ENCODE measurements at regions not wholly inside any gene's neighbourhood (a gene's known extent, or its start where the extent isn't known, plus 50 kb on each side); places are given as distances from the start of the nearest gene placed in this dataset.
A peak's percentile ranks its signal among the peaks of the same experiment; 100 is the strongest.

DNA sequence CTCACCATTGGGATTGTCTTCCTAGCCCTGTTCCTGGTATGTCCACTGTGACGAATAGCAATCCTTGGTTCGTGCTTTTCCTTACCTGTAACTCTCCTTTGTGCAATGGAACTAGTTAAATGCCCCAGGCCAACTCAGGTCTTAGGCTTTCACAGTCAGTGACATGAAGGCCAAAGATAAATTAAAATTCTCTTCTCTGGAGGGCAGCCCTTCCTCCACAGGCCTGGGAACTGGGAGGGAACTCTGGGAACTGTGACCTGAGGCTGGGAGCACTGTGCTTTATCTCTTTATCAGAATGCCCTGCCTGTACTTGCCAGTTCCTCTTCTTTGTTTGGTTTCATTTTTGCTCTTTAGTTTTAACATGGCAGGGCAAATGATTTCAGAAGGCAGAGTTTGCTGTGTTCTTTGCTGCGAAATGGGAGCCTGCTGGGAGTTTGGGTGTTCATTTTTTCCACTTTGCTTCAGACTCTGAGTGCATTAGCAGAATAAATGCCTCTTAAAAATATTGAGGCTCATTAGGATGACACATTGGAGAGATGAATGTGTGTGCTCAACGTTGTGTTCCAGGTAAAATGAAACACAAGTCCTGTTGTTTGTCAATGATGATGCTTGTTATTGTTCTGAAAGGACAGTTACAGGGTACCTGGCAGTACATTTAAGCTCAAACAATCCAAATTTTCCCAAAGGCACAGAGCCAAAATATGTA is 118.1 kb downstream of the NUDT12 start:
- Histone ChIP-seq H3K27ac (ENCODE audit: low read length) (no peak overlapping the region), H3K4me1 (ENCODE audit: control insufficient read depth, insufficient read depth, low read length) (no peaks in the 10 kb centered on the region), H3K4me3 (ENCODE audit: low read length) (no peak overlapping the region), H3K9me3 (ENCODE audit: control insufficient read depth, low read length) (no peaks in the 10 kb centered on the region), H3K27me3 (ENCODE audit: control insufficient read depth, insufficient read depth) (no peaks in the 10 kb centered on the region)
- DNase-seq (no peak), ATAC-seq (peak in 1 of 2 donors; percentile 26)
- WGBS, result 76% methylated on average over 4 of the region's 4 CpGs
- intact Hi-C loops (cut with DNase I), result no loop called here

GRCh38 chr5:103442750-103443149 is 119.8 kb downstream of the NUDT12 start:
- no peak overlapping the region for H3K4me3 ChIP-seq (ENCODE audit: low read length)
- ATAC-seq (no peak), DNase-seq (no peak)
- WGBS, result 91% methylated on average over 5 of the region's 5 CpGs
- no peaks in the 10 kb centered on the region for H3K9me3 ChIP-seq (ENCODE audit: control insufficient read depth, low read length)
- no peaks in the 10 kb centered on the region for H3K27me3 ChIP-seq (ENCODE audit: control insufficient read depth, insufficient read depth)
- intact Hi-C loops (cut with DNase I), result no loop called here
- H3K4me1 ChIP-seq (ENCODE audit: control insufficient read depth, insufficient read depth, low read length), result no peaks in the 10 kb centered on the region
- H3K27ac ChIP-seq (ENCODE audit: low read length), result no peak overlapping the region

DNA sequence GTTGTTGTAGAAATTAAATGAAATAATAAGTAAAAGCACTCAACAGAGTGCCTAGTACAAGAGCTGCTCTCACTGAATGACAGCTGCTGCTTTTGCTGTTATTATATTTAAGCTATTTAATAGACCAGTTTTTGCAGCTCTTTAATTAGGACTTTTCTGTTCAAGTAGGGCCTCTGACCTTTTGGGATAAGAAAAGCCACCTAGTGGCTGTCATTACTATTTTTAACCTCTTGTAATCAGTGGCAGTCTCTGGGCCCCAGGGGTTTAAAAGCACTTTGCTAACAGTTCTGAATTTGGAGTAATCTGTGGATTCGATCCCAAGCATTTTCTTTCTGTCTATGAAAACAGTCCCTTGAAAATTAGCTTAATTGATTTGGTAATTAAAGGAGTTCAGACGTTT is 121.1 kb downstream of the NUDT12 start:
- ATAC-seq (no peak), DNase-seq (no peak)
- Histone ChIP-seq H3K9me3 (ENCODE audit: control insufficient read depth, low read length) (no peaks in the 10 kb centered on the region), H3K27me3 (ENCODE audit: control insufficient read depth, insufficient read depth) (no peaks in the 10 kb centered on the region), H3K4me1 (ENCODE audit: control insufficient read depth, insufficient read depth, low read length) (no peaks in the 10 kb centered on the region), H3K27ac (ENCODE audit: low read length) (no peak overlapping the region), H3K4me3 (ENCODE audit: low read length) (no peak overlapping the region)
- intact Hi-C loops (cut with DNase I), result no loop called here
- 28% methylated on average over 2 of the region's 2 CpGs for WGBS

DNA sequence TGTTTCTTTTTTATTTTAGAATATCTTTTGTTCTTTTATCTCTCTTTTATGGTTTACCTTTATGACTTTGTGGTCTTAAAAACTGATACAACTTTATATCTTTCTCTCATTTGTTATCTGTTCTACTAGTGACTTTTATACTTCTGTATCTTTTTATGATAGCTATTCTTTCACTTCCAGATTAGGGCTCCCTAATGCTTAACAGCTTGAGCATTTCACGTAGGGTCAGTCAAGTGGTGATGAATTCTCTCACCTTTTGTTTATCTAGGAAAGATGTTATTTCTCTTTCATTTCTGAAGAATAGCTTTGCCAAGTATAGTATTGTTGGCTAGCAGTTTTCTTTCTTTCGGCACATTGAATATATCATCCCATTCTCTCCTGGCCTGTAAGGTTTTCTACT is 123.6 kb downstream of the NUDT12 start:
- Histone ChIP-seq H3K9me3 (ENCODE audit: control insufficient read depth, low read length) (no peaks in the 10 kb centered on the region), H3K27ac (ENCODE audit: low read length) (no peak overlapping the region), H3K4me1 (ENCODE audit: control insufficient read depth, insufficient read depth, low read length) (no peaks in the 10 kb centered on the region), H3K27me3 (ENCODE audit: control insufficient read depth, insufficient read depth) (no peaks in the 10 kb centered on the region), H3K4me3 (ENCODE audit: low read length) (no peak overlapping the region)
- intact Hi-C loops (cut with DNase I), result no loop called here
- ATAC-seq (no peak), DNase-seq (no peak)
- WGBS, result 61% methylated on average over 2 of the region's 2 CpGs

- DNase-seq (no peak), ATAC-seq (no peak)
- no peaks in the 10 kb centered on the region for H3K9me3 ChIP-seq (ENCODE audit: control insufficient read depth, low read length)
- no peak overlapping the region for H3K4me3 ChIP-seq (ENCODE audit: low read length)
- no peak overlapping the region for H3K27ac ChIP-seq (ENCODE audit: low read length)
- H3K27me3 ChIP-seq (ENCODE audit: control insufficient read depth, insufficient read depth), result no peaks in the 10 kb centered on the region
- WGBS, result 88% methylated on average over 2 of the region's 2 CpGs
- H3K4me1 ChIP-seq (ENCODE audit: control insufficient read depth, insufficient read depth, low read length), result no peaks in the 10 kb centered on the region
- intact Hi-C loops (cut with DNase I), result no loop called here
These were observed 125.9 kb downstream of the NUDT12 start for GRCh38 chr5:103436656-103437055.

DNA sequence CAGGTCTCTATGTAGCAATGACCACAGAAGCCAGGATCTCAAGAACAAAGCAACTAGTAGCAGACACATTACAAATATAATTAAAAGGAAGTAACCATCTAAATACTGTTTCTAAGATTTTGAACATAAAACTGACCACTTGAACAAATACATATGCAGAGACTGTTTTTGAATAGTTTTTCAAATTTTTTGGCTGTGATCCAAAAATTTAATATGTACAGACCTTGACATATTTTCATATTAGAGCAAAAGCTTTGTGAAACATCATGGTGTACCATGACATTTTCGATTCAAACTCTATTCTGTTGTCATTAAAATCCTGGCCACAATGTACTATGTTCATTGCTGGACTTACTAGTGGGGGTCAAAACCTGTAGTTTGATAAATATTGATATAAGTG is 126.5 kb downstream of the NUDT12 start:
- Histone ChIP-seq H3K4me1 (ENCODE audit: control insufficient read depth, insufficient read depth, low read length) (no peaks in the 10 kb centered on the region), H3K27me3 (ENCODE audit: control insufficient read depth, insufficient read depth) (no peaks in the 10 kb centered on the region), H3K9me3 (ENCODE audit: control insufficient read depth, low read length) (no peaks in the 10 kb centered on the region), H3K4me3 (ENCODE audit: low read length) (no peak overlapping the region), H3K27ac (ENCODE audit: low read length) (no peak overlapping the region)
- DNase-seq, result no peak
- intact Hi-C loops (cut with DNase I), result no loop called here
- whole genome bisulfite sequencing, result 65% methylated on average over 1 of the region's 1 CpG
- ATAC-seq, result no peak

DNA sequence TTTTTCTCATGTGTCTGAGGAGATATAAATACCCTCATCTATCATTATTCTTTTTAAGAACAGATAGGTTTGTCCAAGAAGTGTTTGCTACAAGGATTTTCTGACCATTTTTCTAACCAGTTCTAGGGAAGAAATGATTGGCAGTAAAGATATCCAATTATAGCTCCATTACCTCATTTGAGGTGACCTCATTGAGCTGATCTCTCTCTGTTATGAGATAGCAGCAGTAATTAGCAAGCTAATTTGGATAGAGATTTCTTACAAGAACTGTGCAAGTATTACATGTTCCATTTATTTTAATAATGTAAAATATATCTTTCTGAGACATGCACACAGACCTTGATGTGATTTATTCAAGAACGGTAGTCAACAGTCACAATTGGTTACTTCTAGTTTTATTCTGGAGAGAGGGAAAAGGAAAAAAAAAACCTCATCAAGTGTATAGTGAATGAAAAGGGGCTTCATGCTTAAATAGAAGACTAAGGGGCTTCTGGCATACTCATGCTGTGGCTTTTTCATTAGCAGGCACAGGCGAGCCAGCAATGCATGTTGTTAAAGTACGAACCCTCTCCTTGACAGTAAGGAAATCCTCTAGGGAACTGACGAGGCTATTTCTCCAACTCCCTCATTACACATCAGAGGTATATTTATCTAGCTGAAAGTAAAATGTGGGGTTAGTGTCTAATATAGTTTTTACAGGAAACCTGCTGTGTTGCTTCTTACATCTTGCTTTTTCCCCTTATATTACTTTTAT is 127.3 kb downstream of the NUDT12 start:
- Histone ChIP-seq H3K27me3 (ENCODE audit: control insufficient read depth, insufficient read depth) (no peaks in the 10 kb centered on the region), H3K9me3 (ENCODE audit: control insufficient read depth, low read length) (no peaks in the 10 kb centered on the region), H3K4me1 (ENCODE audit: control insufficient read depth, insufficient read depth, low read length) (no peaks in the 10 kb centered on the region), H3K4me3 (ENCODE audit: low read length) (no peak overlapping the region), H3K27ac (ENCODE audit: low read length) (no peak overlapping the region)
- no peak for DNase-seq
- 63% methylated on average over 4 of the region's 4 CpGs for WGBS
- intact Hi-C loops (cut with DNase I), result no loop called here
- no peak for ATAC-seq

DNA sequence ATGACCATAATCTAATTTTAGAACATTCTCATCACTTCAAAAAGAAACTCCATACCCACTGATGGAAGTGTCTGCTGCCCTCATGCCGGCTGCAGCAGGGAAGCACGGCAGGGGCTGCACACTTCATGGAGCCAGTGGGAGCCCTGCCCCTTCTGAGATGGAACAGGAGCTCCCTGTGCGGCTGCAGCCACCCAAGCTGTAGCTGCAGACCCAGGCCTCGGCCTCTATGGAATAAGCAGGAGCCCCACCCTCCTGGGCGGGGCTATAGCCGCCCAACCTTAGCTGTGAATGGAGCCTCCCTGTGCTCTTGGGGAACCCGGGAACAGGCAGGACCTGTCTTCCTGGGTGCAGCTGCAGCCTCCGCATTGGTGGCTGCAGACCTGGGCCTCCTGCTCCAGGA is 128.5 kb downstream of the NUDT12 start:
- Histone ChIP-seq H3K27me3 (ENCODE audit: control insufficient read depth, insufficient read depth) (no peaks in the 10 kb centered on the region), H3K27ac (ENCODE audit: low read length) (no peak overlapping the region), H3K9me3 (ENCODE audit: control insufficient read depth, low read length) (no peaks in the 10 kb centered on the region), H3K4me1 (ENCODE audit: control insufficient read depth, insufficient read depth, low read length) (no peaks in the 10 kb centered on the region), H3K4me3 (ENCODE audit: low read length) (no peak overlapping the region)
- DNase-seq, result peak in 2 of 3 donors; percentile 35 to 36
- no peak for ATAC-seq
- intact Hi-C loops (cut with DNase I), result no loop called here
- 80% methylated on average over 8 of the region's 8 CpGs for WGBS

GRCh38 chr5:103433211-103433610 is 129.4 kb downstream of the NUDT12 start:
- no peak for ATAC-seq
- Histone ChIP-seq H3K4me1 (ENCODE audit: control insufficient read depth, insufficient read depth, low read length) (no peaks in the 10 kb centered on the region), H3K27ac (ENCODE audit: low read length) (no peak overlapping the region), H3K27me3 (ENCODE audit: control insufficient read depth, insufficient read depth) (no peaks in the 10 kb centered on the region), H3K4me3 (ENCODE audit: low read length) (no peak overlapping the region), H3K9me3 (ENCODE audit: control insufficient read depth, low read length) (no peaks in the 10 kb centered on the region)
- no peak for DNase-seq
- 91% methylated on average over 1 of the region's 1 CpG for WGBS
- intact Hi-C loops (cut with DNase I), result no loop called here

- no peak overlapping the region for H3K27ac ChIP-seq (ENCODE audit: low read length)
These were observed 133.7 kb downstream of the NUDT12 start for GRCh38 chr5:103428923-103429322.

DNA sequence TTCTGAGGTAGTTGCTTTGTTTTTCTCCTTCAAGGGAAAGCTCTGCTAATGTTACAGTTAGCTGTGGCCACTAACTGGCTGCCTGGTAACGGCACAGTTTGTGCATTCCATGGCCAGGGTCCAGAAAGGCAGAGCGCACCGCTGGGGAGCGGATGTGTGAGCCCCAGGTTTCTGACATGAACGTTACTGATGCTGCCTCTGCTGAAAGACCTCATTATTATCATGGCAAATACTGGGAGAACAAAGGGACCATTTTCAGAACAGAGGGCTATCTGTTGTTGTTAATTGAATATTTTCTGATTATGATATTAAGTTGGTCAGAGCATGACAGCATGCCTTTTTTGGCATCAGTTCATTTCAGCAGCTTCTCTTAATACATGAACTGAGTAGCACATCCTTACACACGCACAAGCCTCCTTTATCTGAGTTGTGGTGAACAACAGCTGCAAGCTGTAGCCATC is 134.1 kb downstream of the NUDT12 start:
- Histone ChIP-seq H3K27ac (ENCODE audit: low read length) (no peak overlapping the region), H3K4me1 (ENCODE audit: control insufficient read depth, insufficient read depth, low read length) (no peaks in the 10 kb centered on the region), H3K4me3 (ENCODE audit: low read length) (no peak overlapping the region), H3K27me3 (ENCODE audit: control insufficient read depth, insufficient read depth) (no peaks in the 10 kb centered on the region), H3K9me3 (ENCODE audit: control insufficient read depth, low read length) (no peaks in the 10 kb centered on the region)
- ATAC-seq, result peak; percentile 72 to 76
- peak; percentile 19 to 73 (median 45) for DNase-seq
- whole genome bisulfite sequencing, result 37% methylated on average over 6 of the region's 6 CpGs
- intact Hi-C loops (cut with DNase I), result no loop called here

More at GRCh38 chr5:103428923-103429322, 133.7 kb downstream of the NUDT12 start:
- Histone ChIP-seq H3K4me1 (ENCODE audit: control insufficient read depth, insufficient read depth, low read length) (no peaks in the 10 kb centered on the region), H3K4me3 (ENCODE audit: low read length) (no peak overlapping the region), H3K9me3 (ENCODE audit: control insufficient read depth, low read length) (no peaks in the 10 kb centered on the region), H3K27me3 (ENCODE audit: control insufficient read depth, insufficient read depth) (no peaks in the 10 kb centered on the region)
- DNase-seq (no peak), ATAC-seq (no peak)
- intact Hi-C loops (cut with DNase I), result no loop called here
- WGBS, result 81% methylated on average over 2 of the region's 2 CpGs

All from right cardiac atrium (tissue), 5 donors.